ENCODE measurements at regions not wholly inside any gene's neighbourhood (a gene's known extent, or its start where the extent isn't known, plus 50 kb on each side); places are given as distances from the start of the nearest gene placed in this dataset.

DNA sequence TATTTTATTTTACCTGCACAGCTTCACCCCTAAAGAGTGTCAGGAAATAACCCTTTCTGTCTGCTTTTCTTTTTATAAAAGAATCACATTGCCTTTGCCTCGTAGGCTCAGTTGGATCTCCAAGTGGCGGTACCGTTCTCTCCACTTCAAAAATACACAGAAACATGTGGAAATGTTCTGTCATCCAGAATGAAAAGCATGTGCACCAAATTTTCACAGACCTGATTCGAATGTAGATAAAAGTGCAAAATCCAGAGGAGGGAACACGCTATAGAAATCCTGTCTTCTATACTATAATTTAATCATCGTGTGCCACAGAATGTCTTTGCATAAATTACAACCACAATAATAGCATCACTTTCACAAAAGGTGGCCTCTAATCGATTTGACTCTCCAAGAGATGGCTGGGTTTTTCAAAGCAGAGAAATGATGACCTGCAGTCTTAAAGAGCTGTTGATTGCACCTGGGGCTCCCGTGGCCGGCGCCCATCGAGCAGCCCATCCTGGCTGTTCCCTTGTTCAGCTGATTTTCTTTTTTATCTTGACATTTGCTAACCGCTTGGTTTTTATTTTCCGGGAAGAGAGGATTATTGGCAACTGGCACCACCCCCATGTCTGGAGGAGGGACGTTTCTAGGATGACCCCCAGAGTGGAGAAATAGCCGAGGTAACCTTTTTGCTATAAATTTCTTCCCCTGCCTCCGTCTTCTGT lies 290.2 kb downstream of the SOX11 start:
- no peak for TF ChIP-seq POLR2A (IDR thresholded peaks at IDR 0.05)
- TF ChIP-seq, protein P1, sequence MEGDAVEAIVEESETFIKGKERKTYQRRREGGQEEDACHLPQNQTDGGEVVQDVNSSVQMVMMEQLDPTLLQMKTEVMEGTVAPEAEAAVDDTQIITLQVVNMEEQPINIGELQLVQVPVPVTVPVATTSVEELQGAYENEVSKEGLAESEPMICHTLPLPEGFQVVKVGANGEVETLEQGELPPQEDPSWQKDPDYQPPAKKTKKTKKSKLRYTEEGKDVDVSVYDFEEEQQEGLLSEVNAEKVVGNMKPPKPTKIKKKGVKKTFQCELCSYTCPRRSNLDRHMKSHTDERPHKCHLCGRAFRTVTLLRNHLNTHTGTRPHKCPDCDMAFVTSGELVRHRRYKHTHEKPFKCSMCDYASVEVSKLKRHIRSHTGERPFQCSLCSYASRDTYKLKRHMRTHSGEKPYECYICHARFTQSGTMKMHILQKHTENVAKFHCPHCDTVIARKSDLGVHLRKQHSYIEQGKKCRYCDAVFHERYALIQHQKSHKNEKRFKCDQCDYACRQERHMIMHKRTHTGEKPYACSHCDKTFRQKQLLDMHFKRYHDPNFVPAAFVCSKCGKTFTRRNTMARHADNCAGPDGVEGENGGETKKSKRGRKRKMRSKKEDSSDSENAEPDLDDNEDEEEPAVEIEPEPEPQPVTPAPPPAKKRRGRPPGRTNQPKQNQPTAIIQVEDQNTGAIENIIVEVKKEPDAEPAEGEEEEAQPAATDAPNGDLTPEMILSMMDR (IDR thresholded peaks at IDR 0.05): no peak

Data from right lobe of liver (tissue), 4 donors.